Activated CD4-positive, CD25-positive, alpha-beta regulatory T cell (primary cell): ENCODE measurements at regions not wholly inside any gene's neighbourhood (a gene's known extent, or its start where the extent isn't known, plus 50 kb on each side); places are given as distances from the start of the nearest gene placed in this dataset.

Experiments used
- DNase-seq, 4 experiments: peaks; one replicate each; lab custom pipeline; 2025; lab: John Stamatoyannopoulos, UW

DNA sequence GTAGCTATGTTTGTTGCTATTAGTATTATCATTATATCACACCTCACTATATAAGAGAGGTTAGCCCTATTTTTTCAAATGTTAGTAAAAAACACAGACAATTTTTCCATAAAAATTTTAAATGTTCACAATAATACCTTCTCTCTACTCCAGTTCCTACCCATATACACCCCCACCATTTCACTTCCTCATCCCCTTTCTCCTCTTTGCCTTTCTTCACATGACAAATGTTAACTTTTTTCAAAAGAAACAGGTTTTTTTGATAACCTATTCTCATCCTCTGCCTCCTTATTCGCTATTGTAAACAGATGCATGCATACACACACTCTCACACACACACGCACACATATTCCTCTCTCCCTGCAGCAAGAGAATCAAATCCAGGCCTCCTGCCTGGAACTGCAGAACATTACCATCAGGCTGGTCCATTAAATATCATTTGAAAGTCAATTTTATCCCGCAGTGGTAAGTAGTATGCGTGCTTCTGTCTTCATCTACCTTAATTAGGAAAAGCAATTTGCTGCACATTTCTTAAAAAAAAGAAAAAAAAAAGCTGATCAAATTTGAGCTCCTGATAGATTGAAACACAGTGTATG is 55.5 kb downstream of the MID1IP1 start:
- DNase-seq, result no peak

DNA sequence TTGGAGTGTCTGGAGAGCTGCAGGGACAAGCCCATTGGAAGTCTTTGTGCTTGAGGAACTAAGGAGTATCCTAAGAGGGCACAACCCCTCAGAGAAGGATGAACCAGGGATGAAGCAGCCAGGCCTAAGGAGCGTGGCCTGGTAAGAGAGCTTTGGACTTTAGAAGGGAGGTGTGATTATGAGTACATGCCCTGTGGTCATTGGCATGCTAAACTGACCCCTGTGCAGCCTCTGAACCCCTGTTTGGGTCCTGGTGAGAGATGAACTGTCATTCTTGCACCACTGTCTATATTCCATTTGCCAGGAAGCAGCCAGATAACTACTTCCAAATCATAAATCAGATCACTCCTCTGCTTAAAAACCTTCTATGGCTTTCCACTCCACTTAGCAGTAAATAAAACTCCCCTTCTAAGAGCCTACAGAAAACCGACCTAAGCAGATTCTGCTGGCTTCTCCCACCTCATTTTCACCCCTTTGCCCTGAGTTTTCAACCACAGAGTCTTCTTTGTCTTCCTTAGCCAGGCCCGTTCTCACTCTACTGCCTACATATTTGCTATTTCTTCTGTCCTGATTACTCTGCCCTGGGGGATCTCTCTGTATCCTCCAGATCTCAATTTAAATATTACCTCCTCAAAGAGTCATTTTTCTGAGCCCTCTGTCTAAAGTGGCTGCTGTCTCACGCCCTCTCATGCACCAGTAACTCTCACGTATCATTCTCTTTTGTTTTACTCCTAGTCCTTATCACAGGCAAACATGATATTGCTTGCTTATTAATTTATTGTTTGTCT is 56.7 kb downstream of the MID1IP1 start:
- DNase-seq, result no peak

DNA sequence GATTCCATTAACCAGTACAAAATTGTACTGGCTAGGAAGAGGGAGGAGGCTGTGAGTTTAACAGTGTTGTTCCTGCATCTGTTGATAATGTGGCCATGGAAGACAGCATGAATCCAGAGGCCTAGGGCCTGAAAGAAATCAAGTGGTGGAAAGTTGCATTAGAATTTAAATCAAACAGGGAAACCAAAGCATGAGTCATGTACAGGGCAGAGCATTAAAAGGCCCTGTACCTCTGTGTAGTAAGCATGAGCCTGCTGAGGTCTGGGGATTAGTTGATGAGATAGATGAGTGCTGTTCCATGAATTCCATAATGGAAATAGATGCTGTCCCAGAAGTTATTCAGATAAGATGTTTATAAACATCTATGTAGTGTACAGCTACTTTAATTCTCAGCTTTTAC is 58.3 kb downstream of the MID1IP1 start:
- no peak for DNase-seq

DNA sequence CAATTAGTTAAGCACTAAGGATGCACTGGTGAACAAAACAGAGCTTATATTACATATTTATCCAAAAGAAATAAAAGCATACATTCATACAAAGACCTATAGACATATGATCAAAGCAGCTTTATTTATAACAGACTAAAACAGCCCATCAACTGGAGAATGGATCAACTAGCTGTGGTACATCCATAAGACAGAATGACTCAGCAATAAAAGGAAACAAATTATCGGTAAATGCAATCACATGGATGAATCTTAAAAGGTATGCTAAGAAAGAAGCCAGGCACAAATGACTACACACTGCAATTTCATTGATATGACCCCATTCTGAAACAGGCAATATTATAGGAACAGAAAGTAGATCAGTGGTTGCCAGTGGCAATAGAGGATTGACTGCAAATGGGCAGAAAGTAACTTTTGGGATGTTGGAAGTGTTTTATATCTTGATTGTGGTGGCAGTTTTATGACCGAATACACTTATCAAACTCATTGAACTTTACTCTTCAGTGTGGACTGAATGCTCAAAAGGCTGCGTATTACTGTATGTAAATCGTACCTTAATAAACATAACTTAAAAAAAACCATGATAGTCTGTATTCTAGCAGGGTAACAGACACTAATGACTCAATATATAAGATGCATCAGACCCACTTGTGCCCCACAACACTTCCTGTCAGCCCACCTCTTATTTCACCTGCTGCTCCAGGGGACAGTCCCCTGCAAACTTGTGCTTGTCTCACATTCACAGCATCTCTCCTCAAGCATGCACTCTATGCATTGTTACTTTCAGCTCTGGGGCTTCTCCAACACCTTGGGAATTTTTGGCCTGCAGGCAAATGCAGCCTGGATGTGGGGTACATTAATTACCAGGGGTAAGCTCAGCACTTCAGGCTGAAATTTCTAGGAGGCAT is 59.1 kb downstream of the MID1IP1 start:
- no peak for DNase-seq

DNA sequence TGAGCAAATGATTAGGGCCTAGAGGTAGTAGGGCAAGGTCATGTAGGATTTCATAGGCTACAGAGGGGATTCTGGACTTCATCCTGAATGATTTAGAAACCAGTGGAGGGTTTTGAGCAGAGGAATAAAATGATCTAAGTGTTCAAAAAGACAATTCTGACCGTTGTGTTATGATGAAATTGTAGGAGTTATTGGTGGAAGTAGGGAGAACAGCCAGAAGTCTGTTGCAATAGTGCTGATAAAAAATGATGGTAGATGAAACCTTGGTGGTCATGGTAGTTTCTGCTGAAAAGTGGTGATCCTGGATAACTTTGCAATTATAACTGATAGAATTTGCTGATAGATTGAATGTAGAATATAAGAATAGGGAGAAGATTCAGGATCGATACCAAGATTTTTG is 60.2 kb downstream of the MID1IP1 start:
- DNase-seq, result no peak

DNA sequence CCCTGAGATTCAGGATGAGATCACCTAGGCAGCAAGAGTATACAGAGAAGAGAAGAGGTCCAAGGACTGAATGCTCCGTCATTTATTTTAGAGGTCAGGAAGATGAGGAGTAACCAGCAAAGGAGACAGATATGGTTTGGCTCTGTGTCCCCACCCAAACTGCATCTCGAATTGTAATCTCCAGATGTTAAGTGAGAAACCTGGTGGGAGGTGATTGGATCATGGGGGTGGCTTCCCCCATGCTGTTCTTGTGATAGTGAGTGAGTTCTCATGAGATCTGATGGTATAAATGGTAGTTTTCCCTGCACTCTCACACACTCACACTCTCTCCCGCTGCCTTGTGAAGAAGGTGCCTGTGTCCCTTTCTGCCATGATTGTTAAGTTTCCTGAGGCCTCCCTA is 60.8 kb downstream of the MID1IP1 start:
- no peak for DNase-seq

DNA sequence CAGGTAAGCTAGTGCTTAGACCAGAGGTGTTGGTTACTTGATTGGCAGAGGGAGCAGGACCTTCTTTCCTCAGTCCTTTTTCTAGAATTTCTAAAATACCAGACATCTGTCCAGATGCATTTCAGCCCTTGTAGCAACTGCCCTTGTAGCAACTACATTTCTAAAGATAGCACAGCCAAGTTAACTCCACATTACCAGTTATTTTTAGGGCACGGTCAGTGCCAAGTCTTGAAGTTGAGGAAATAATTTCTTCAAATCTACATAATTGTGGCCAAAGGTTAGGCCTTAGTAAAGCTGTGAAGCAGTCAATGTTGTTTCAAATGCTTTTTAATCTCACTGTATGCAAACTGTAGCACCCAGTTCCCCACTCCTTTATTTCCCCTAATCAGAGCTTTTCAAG is 62.9 kb downstream of the MID1IP1 start:
- no peak for DNase-seq

DNA sequence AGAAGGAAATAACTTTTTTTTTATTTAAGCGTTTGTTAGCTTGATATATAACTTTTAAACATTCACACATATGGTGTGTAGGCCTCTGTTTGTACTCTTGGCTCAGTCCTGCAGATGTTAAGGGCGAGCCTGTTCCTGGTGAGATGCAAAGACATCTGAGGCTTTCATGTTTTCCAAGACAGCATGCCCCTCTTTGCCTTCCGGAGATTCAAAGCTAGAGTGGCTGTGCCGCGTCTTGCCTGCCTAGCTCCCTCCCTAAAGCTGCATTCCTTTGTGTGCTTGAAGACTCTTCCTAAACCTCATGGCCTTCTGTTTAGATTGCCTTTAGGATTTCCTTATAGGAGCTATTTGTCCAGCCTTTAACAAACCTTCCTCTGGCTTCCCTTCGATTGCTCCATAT is 67.1 kb downstream of the MID1IP1 start:
- no peak for DNase-seq

DNA sequence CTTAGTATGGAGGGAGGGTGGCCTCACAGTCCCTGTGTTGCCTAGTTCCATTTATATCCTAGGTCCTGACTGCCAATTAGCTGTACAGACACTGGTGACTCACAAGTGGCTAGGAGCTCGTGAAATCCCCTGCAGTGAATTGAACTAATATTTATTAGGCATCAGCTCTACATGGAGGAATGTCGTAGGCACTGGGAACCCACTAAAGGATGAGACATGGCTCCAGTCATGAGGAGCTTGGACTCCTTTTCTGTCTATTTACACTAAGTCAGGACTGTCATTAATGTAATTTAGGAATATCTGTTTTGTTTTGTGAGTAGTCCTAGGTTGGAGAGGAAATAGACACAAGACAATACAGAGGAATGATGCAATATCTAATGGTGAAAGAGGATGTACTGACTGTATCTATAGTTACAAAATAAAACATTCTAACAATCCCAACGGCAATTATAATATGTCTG is 67.7 kb downstream of the MID1IP1 start:
- no peak for DNase-seq

DNA sequence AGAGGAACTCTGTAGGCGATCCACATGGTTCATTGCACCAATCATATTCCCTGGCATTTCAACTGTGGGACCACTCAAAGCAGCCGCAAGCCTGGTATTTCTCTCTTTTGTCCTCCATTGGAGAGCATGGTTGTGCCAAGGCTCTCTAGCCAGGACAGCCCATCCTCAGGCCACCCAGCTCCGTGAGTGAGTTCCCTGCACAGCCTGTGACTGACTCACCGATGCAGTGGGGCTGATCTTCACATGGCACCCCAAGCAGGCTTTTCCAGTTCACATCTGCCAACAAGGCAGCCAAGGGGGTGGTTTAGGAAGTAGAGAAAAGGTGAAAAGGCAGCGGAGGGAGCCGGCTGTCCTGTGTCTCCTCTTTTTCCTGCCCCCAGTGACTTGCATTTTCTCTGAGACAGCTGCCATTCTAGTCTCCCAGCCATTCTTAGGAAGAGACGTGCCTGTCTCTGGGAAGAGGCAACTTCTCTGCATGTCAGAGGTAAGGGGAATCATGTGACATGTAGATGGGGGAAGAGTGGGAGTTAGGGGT is 69.2 kb downstream of the MID1IP1 start:
- no peak for DNase-seq

DNA sequence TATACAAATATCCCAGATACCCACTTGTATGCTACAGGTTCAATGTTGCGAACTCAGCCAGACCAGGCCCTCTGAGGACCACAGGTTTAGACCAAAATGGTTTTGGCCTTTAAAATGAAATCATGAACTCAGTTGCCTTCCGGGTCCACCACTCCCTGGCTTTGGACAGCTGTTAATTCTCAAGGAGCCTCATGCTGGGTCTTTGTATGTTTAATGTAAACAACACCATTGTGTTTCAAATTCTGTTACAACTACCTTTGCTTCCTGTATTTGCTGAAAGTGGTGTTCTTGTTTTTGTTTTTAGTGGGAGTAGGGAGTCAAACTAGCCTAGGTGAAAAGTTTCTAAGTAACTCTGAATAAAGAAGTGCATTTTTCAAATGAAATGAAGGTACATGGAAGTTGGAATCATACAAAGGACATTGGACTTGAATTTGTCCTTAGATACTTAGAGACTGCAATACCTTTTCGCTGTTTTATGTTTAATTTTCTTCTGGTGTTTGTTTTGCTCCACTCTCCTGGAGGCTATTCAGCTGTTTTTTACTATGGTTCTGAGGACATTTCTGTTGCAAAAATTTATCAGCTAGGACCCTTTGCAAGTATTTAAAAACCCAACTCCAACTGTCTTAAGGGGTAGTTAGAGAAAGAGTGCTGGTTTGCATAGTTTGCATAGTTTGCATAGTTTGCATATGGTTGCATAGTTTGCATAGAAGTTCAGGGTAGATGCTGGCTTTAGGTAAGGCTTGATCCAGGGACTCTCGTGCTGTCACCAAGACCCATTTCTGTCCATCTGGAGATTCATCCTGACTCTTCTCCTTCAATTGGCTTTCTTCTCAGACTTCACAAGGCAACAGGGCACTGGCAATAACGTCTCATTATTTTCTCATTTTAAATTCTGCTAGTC is 70.1 kb downstream of the MID1IP1 start:
- no peak for DNase-seq

DNA sequence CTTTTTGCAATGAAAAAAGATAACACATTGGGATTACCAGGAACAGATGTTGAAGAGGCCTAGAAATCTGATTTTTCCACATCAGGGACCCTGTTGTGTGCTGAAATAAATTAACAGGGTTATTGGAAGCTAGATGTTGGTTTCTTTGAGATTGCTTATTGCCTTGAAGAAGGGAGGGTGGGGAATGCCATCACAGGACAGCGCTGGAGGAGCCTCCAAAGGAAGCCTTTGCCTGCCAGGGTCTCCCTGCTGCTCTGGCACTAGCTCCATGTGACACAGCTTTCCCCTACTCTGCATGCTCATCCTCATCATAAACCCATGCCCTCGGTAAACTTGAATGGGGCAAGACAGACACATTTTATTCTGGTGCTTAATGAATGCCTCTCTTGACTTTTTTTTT is 76.1 kb downstream of the MID1IP1 start:
- DNase-seq, result no peak

DNA sequence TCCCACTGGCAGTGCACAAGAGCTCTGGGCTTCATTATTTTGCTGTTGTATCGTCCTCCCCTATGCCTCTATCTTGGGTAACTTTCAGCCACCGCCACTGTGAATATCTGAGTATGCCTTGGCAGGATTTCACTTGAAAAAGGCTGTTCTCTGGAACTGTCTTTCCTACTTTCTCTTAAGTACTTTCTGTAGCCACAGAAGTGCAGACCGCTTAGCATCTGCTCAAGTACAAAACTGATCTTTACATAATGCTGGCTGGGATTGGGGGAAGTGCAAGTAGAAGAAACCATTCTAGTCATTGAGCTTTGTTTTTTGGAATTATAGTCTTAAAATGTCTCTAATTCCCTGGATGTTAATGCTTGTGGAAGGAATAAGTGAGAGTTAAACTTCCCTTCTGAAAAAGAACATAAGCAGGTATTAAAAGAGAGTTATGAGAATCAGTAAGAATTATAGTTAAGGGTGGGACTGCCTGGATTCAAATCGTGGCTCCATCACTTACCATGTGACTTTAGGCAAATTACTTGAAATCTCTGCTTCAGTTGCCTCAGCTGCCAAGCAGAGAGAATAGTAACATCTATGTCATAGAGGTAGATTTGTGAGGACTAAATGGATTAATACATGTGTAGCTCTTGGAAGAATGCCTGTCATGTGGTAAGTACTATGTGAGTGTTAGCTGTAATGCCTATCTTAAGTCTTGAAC is 77.5 kb downstream of the MID1IP1 start:
- no peak for DNase-seq

DNA sequence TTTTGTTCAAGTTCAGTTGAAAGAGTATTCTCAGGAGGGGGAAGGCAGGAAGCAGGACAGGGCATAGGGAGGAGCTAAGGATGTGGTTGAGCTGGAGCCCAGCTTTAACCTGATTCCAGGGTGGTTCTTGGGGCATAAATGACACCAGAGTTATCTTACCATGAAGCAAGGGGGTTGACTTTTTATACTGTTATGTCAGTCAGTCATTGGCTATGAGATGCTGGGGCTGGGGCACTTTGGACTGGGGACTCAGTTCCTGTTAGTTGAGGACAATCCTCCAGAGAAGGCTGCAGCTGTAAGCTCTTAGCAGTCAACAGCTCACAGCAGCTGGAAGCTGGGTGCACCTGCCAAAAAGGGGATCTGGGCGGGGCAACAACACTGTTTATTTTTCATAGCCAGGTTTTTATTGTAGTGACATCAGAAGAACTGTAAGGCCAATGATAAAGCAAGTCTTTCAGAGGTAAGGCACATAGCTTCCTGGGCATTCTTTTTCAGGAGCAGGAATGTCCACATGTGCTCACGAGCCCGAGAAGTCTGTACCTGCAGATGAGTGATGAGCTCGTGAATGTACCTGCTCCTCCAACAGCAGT is 78.5 kb downstream of the MID1IP1 start:
- DNase-seq, result no peak

DNA sequence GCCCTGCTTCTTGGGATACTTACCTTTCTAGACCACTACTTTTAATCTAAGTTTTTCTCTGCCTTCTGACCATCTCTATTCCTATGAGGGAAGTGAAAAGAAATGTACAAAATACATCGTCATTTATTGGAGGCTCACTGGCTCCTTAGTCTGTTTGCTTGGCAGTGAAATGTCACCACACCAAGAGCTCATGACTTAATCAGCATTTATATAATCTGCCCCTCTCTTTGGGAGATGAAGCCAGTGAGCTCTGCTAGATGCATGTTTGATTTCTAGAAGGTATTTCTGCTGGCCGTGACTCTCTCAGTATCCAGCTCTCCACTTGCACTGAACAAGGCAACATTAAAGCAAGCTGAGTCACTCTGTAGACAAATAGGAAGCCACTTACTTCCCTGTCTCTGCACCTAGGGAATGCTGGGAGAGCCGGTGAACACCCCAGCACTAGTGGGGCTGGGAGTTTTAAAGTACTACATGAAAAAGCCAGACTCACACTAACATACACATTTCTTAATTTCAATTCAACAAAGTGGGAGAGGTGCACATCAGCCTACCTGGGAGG is 79.1 kb downstream of the MID1IP1 start:
- no peak for DNase-seq

DNA sequence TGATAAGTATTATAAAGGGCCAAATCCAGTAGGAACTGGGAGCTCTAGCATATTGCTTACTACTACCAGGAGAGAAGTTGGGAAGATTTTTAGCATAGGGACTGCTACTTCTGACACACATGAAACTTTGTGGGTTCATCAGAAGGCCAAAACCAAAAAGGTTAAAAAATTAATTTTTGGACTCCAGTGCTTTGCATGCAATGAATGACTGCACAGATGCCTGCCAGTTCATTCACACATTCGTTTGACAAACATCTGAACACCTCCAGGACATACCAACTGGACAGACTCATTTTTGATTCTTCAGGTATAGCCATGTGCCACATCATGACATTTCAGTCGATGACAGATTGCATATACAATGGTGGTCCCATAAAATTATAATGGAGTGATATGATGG is 79.8 kb downstream of the MID1IP1 start:
- DNase-seq, result no peak

DNA sequence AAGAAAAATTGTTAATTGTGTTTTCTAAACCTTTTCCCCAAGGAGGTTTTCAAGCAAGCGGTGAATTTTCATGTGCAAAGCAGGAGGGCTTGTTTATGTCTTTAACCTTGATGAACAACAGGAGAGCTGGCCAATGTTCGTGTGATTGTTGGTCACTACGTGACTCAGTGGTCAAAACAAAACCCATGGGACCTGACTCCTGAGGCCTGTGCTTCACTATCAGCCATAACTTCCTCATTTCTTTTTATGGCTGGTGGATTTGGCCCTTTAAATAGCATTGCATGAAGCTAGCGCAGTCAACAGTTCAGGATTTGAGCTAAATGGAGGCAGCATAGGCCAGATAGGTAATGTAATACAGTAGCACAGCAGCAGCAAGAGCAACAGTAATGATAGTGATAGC is 80.5 kb downstream of the MID1IP1 start:
- no peak for DNase-seq

DNA sequence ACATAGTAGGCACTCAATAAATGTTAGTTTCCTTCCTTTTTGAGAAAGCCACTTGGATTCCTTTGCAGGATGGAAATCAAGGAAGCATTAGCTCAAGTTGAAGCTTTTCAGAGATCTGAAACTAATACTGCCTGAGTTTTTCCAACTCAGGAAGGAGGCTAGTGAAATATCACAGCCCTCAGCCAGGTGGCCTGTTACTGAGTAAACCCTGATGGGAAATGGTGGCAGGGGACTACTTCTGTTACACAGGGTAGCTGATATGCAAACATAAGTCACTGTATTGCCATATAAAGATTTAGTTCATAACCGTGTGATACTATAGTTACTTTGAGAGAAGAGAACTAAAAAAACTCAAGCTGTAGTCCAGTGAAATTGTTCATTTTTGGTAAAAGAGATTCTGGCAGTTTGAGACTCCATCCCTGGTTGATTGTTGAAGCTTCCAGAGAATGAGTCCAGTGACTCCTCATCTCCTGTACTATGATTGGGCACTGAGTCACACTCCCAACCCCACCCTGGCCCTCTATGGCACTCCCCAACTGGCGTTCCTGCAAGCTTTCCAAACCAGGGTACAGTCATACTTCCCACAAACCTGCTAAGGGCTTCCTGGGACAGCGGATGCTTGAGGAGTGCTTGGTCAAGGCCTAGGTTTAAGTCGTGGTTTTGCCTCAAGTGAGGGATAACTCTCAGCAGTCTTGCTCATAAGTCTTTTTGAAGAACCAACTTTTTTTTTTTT is 81.8 kb downstream of the MID1IP1 start:
- DNase-seq, result no peak

DNA sequence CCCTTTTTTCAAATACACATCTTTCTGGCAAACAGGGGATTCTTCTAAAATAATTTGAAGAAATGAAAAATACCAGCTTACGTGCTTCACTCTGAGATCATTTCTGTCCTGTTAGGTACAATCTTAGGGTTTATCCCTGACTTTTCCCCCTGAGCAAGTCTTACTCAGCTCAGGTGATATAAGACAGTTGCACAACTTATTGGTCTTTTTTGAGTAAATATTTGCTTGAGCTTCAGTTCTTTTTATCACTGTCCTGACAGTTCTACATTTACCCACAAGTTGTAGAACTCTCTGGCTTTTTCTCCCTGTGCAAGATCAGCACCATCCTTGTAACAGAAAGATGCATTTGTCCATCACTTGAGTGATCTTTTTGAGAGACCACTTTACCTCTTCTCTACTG is 84.9 kb downstream of the MID1IP1 start:
- no peak for DNase-seq
